ENCODE measurements at regions not wholly inside any gene's neighbourhood (a gene's known extent, or its start where the extent isn't known, plus 50 kb on each side); places are given as distances from the start of the nearest gene placed in this dataset.

DNA sequence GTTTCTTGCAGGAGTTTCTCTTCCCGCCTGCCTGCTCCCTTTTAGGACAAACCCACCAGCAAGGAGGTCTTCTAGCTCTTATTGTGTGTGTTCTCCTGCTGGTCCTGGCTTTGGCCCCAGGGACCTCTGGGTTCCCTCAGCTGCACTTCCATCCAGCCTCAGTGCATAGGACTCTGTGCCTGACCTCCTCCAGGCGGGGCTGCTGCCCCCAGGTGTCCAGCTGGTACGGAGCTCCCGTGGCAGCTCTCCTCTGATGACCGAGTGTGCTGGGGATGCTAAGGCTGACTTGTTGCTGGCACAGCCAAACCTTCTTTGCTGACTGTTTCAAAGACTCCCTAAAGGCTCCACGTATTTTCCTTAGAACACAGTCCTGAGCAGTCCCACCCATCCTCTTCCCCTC is 126.5 kb downstream of the GPCPD1 start:
- Histone ChIP-seq H3K27me3 (ENCODE audit: control insufficient read depth in 2 of 2, insufficient read depth in 2 of 2, low read length in 2 of 2) (peaks cover 6 to 8% of the 10 kb centered on the region in 2 donors), H3K4me3 (replicated peaks in 1 of 3; ENCODE audit: low read depth in 2 of 3, low read length in 3 of 3) (no peak overlapping the region), H3K27ac (ENCODE audit: low read depth in 1 of 2, low read length in 2 of 2) (no peak overlapping the region), H3K4me2 (replicated peaks; ENCODE audit: extremely low read depth, low read length, poor library complexity, severe bottlenecking) (no peak overlapping the region), H3K9ac (ENCODE audit: insufficient read depth, low read length, poor library complexity, severe bottlenecking) (no peak overlapping the region), H3K4me1 (ENCODE audit: control insufficient read depth in 1 of 2, insufficient read depth in 2 of 2, low read length in 2 of 2) (no peaks in the 10 kb centered on the region), H4K20me1 (ENCODE audit: insufficient read depth, low read length) (no peaks in the 10 kb centered on the region), H2AFZ (ENCODE audit: insufficient read depth, low read depth, low read length, poor library complexity, severe bottlenecking) (no peak overlapping the region), H3K9me3 (replicated peaks in 1 of 2; ENCODE audit: control insufficient read depth in 1 of 2, insufficient read depth in 1 of 2, low read length in 2 of 2) (no peaks in the 10 kb centered on the region), H3K36me3 (replicated peaks in 1 of 2; ENCODE audit: control insufficient read depth in 1 of 2, insufficient read depth in 2 of 2, low read length in 2 of 2) (no peaks in the 10 kb centered on the region), H3K79me2 (ENCODE audit: insufficient read depth, low read length) (no peaks in the 10 kb centered on the region)
- H3K4me3 Mint-ChIP-seq = no peak overlapping the region
- H3K27ac Mint-ChIP-seq = no peak overlapping the region
- TF ChIP-seq, protein P1, sequence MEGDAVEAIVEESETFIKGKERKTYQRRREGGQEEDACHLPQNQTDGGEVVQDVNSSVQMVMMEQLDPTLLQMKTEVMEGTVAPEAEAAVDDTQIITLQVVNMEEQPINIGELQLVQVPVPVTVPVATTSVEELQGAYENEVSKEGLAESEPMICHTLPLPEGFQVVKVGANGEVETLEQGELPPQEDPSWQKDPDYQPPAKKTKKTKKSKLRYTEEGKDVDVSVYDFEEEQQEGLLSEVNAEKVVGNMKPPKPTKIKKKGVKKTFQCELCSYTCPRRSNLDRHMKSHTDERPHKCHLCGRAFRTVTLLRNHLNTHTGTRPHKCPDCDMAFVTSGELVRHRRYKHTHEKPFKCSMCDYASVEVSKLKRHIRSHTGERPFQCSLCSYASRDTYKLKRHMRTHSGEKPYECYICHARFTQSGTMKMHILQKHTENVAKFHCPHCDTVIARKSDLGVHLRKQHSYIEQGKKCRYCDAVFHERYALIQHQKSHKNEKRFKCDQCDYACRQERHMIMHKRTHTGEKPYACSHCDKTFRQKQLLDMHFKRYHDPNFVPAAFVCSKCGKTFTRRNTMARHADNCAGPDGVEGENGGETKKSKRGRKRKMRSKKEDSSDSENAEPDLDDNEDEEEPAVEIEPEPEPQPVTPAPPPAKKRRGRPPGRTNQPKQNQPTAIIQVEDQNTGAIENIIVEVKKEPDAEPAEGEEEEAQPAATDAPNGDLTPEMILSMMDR (IDR thresholded peaks at IDR 0.05) = no peak
- WGBS (ENCODE audit: insufficient coverage) = 90% methylated on average over 5 of the region's 6 CpGs
- no peaks in the 10 kb centered on the region for H3K36me3 Mint-ChIP-seq
- peaks cover 5 to 10% (median 5%) of the 10 kb centered on the region in 3 donors for H3K27me3 Mint-ChIP-seq (ENCODE audit: low read depth in 3 of 3)
- intact Hi-C loops (cut with micrococcal nuclease) = no loop called here
- no peak for DNase-seq
- no peaks in the 10 kb centered on the region for H3K9me3 Mint-ChIP-seq
- no peaks in the 10 kb centered on the region for H3K4me1 Mint-ChIP-seq

DNA sequence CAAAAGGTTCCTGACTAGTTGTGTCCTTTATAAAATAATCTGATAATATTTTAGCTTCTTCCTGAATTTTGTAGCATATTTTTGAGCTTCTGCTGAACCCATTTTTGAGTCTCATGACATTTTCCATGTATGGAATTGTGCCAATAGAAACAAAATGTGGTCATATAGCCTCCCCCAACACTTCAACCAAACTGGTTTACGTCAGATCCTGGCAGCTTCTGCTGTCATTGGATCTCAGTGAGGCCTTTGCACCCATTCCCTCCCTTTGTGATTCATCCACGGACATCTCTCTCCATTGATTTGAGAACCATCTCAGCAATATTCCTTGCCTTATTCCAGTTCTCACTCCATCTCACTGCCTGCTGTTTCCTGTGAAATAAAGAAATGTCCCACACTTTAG is 128.0 kb downstream of the GPCPD1 start:
- H3K9ac ChIP-seq (ENCODE audit: insufficient read depth, low read length, poor library complexity, severe bottlenecking) = no peak overlapping the region
- H3K4me1 ChIP-seq (ENCODE audit: control insufficient read depth in 1 of 2, insufficient read depth in 2 of 2, low read length in 2 of 2) = no peaks in the 10 kb centered on the region
- peaks cover 4 to 5% (median 5%) of the 10 kb centered on the region in 3 donors for H3K27me3 Mint-ChIP-seq (ENCODE audit: low read depth in 3 of 3)
- no peaks in the 10 kb centered on the region for H3K36me3 ChIP-seq (replicated peaks in 1 of 2; ENCODE audit: control insufficient read depth in 1 of 2, insufficient read depth in 2 of 2, low read length in 2 of 2)
- H2AFZ ChIP-seq (ENCODE audit: insufficient read depth, low read depth, low read length, poor library complexity, severe bottlenecking) = no peak overlapping the region
- no peak overlapping the region for H3K4me3 Mint-ChIP-seq
- no peaks in the 10 kb centered on the region for H3K9me3 ChIP-seq (replicated peaks in 1 of 2; ENCODE audit: control insufficient read depth in 1 of 2, insufficient read depth in 1 of 2, low read length in 2 of 2)
- H3K36me3 Mint-ChIP-seq = no peaks in the 10 kb centered on the region
- no peak overlapping the region for H3K4me2 ChIP-seq (replicated peaks; ENCODE audit: extremely low read depth, low read length, poor library complexity, severe bottlenecking)
- no peaks in the 10 kb centered on the region for H3K27me3 ChIP-seq (ENCODE audit: control insufficient read depth in 2 of 2, insufficient read depth in 2 of 2, low read length in 2 of 2)
- intact Hi-C loops (cut with micrococcal nuclease) = no loop called here
- no peaks in the 10 kb centered on the region for H3K4me1 Mint-ChIP-seq
- H4K20me1 ChIP-seq (ENCODE audit: insufficient read depth, low read length) = no peaks in the 10 kb centered on the region
- H3K79me2 ChIP-seq (ENCODE audit: insufficient read depth, low read length) = no peaks in the 10 kb centered on the region
- 89% methylated on average over 2 of the region's 2 CpGs for WGBS (ENCODE audit: insufficient coverage)
- H3K27ac Mint-ChIP-seq = no peak overlapping the region
- no peak overlapping the region for H3K27ac ChIP-seq (ENCODE audit: low read depth in 1 of 2, low read length in 2 of 2)
- TF ChIP-seq, protein P1 (IDR thresholded peaks at IDR 0.05) = no peak
- no peaks in the 10 kb centered on the region for H3K9me3 Mint-ChIP-seq
- no peak overlapping the region for H3K4me3 ChIP-seq (replicated peaks in 1 of 3; ENCODE audit: low read depth in 2 of 3, low read length in 3 of 3)
- DNase-seq = no peak
